NCI-H446 (cell line): ENCODE measurements at regions not wholly inside any gene's neighbourhood (a gene's known extent, or its start where the extent isn't known, plus 50 kb on each side); places are given as distances from the start of the nearest gene placed in this dataset.
"Not testable (repeated sequence)": the region's sequence is repeated elsewhere in the genome, so short reads cannot be mapped to it uniquely, and the experiment has no call there.

Experiments
- DNase-seq, 2 experiments: peaks; one replicate each; lab custom pipeline; 2025; lab: John Stamatoyannopoulos, UW

DNA sequence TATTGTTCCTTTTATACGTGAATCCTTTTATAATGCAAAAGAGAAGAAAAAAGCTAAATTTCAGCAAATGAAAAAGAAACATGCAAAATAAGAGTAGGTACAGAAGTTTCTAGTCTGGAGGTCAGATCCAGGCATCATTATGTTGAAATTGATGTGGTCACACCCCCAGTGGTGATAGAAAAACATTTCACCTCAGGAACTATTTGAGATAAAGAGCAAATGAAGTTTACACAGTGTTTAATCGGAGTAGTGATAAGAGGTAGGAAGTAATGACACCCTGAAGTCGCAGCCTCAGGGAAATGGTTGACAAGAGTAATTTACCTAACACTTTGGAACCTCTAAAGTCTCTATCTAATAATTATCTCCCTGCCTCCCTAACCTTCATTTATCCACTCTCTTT, 536.0 kb upstream of the STEAP1 start:
- no peak for DNase-seq

DNA sequence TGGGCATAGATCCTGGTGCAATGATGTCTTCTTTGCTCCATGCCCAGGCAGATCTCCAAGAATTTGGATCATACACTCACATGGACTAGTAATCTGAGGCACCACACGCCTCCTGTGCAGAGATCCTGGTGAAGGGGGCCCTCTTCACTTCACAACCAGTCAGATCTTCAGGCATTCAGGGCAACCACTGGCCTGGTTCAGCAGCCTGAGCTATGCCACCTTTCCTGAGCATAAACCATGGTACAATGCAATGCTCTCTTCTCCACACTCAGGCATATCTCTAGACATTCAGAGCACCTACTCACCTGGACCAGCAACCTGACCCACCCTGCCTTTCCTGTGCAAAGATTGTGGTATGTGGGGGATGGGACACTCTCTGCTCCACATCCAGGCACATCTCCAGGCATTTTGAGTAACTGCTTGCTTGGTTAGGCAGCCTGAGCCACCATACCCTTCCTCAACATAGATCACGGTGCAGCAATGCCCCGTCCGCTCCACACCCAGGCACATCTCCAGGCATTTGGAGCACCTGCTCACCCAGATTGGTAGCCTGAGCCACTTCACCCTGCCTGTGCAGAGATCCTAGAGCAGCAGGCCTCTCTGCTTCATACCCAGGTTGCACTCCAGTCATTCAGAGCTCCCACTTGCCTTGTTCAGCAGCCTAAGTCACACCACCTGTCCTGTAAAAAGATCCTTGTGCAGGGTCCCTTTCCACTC, 532.2 kb upstream of the STEAP1 start:
- no peak for DNase-seq

DNA sequence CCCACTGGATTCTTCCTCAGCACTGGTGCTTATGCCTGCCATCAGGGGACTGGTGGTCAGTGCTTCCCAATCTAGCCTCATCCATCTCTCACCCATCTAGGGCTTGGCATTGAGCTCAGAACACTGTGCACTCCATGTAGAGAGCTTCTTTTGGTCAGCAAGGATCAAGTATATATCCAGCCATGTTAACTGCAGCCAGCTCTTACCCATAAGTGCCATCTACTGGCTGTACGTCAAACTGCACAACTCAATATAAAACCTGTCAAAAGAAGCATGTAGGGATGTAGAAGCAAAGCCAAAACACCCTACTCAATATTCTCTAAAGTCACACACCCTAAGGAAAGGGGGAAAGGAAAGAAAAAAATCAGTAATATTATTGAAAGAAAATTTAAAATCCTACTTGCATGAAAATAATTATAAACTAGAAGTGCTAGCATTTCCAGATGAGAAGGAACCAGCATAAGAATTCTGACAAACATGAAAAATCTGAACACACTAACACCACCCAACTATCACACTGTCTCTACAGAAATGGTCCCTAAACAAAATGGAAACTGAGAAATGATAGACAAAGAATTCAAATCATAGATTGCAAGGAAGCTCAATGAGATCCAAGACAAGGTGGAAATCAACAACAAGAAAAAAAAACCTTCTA, 531.1 kb upstream of the STEAP1 start:
- peak in 1 of 2 experiments; percentile 31 for DNase-seq

DNA sequence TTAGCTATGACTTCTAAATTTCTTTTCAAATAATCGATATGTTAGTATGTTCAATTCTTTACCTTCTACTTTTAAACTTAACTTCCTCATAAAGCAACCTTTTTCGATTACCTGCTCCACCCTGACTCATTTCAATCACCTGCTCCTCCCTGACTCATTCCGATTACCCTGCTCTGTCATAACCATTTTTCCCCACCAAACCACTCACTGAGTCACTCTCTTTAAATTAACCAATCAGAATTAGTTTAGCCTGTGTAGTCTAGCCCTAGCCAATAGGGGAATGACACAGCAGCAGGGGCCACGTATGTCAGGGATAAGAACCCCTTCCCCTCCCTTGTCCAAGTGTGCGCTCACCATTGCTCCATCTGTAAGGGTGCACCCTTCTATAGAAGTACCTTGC, 530.1 kb upstream of the STEAP1 start:
- DNase-seq, result not testable (repeated sequence)

DNA sequence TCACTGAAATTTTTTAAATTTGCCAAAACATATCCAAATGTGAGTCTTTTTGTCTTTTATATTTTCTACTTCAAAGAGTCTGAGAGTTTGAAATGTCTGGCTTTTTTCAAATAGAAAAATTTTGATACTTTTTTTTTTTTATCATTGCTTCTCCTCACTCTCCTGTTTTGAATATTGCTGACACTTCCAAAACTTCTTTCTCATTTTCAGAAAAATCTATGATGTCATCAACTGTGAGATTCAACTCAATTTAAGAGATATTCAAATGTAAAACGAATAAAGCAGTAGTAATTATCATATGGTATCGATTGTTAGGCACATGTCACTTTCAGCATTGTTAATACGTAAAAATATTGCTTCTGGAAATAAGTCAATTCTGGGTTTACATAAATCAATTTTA, 505.8 kb upstream of the STEAP1 start:
- DNase-seq, result no peak

- DNase-seq, result no peak
Observed at GRCh38 chr7:89655946-89656345, 498.3 kb upstream of the STEAP1 start.

- no peak for DNase-seq
Observed at GRCh38 chr7:89661876-89662275, 492.4 kb upstream of the STEAP1 start.

GRCh38 chr7:89666136-89666835, 488.0 kb upstream of the STEAP1 start:
- DNase-seq, result peak in 1 of 2 experiments; percentile 10

- DNase-seq, result no peak
Observed at GRCh38 chr7:89680161-89680560, 474.1 kb upstream of the STEAP1 start.

GRCh38 chr7:89681448-89681847, 472.8 kb upstream of the STEAP1 start:
- DNase-seq, result peak in 1 of 2 experiments; percentile 25

- DNase-seq, result no peak
Observed at GRCh38 chr7:89685287-89685686, 469.0 kb upstream of the STEAP1 start.

DNA sequence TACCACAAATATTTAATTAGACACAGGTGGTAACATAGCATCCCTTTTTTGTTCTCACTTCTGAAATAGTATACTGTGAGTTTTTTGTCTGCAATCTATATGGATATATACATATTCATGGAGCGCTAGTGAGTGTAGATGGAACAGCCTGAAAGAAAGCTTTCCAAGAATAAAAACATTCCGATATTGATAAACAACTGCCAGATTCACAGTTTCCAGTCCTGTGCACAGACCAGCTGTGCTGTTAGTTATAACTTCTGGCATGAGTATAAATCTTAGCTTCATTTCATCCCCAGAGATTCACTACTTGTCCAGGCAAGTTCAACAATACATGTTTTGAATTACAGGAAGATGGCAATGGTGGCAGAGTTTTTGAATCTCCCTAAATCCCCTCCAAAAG, 467.1 kb upstream of the STEAP1 start:
- DNase-seq, result peak in 1 of 2 experiments; percentile 30

GRCh38 chr7:89695241-89695640, 459.0 kb upstream of the STEAP1 start:
- no peak for DNase-seq

- DNase-seq, result no peak
Observed at GRCh38 chr7:89714131-89714530, 440.1 kb upstream of the STEAP1 start.

DNA sequence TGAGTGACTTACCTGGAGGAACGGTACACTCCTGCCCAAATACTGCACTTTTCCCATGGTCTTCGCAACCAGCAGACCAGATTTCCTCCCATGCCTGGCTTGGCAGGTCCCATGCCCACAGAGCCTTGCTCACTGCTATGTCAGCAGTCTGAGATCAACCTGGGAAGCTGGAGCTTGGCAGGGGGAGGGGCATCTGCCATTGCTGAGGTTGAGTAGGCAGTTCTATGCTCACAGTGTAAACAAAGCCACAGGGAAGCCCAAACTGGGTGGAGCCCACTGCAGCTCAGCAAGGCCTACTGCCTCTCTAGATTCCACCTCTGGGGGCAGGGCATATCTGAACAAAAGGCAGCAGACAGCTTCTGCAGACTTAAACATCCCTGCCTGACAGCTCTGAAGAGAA, 435.3 kb upstream of the STEAP1 start:
- not testable (repeated sequence) for DNase-seq

- DNase-seq, result no peak
Observed at GRCh38 chr7:89728481-89728880, 425.8 kb upstream of the STEAP1 start.

- DNase-seq, result no peak
Observed at GRCh38 chr7:89731751-89732445, 422.4 kb upstream of the STEAP1 start.

DNA sequence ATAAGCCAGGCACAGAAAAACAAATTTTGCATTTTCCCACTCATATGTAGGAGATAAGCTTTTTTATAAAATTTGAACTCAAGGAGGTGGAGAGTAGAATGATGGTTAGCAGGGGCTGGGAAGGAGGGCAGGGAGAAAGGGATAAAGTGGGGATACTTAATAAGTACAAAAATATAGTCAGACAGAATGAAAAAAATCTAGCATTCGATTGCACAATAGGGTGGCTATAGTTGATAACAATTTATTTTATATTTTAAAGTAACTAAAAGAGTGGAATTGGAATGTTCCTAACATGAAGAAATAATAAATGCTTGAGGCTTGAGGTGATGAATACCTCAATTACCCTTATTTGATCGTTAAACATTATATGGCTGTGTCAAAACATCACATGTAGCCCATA, 415.7 kb upstream of the STEAP1 start:
- no peak for DNase-seq

DNA sequence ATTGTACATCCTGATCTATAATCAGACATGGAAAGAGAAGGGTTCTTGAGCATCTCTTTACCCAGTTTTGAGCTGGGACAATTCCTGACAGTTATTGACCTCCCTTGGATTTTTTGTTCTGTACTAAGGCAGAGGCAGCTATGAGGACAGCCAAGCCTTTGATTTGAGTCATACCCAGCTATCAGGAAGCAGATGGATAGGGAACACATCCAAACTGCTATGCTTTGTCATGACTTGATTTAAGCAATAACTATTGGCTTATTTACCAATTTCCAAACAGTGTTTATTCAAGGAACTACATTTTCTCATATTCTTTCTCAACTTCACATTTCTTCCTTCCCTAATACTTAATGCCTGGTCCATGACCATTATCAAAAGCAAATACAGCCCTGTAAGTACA, 396.4 kb upstream of the STEAP1 start:
- DNase-seq, result peak in 1 of 2 experiments; percentile 26

- DNase-seq, result no peak
Observed at GRCh38 chr7:89760690-89761089, 393.6 kb upstream of the STEAP1 start.

- no peak for DNase-seq
Observed at GRCh38 chr7:89761173-89761572, 393.1 kb upstream of the STEAP1 start.

DNA sequence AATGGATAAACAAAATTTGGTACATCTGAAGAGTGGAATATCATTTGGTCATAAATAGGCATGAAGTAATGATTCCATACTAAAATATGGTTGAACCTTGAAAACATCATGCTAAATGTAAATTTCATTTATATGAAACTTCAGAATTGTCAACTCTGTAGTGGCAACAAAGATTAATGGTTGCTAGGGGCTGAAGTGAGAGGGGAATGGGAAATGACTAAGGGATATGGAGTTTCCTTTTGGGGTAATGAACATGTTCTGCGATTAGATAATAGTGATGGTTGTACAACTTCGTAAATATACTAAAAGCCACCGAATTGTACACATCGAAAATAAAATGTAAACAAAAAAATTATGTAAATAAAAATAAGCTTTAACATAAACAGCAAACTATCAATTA, 384.1 kb upstream of the STEAP1 start:
- DNase-seq, result no peak
